OCI-LY3 (cell line): ENCODE measurements at regions not wholly inside any gene's neighbourhood (a gene's known extent, or its start where the extent isn't known, plus 50 kb on each side); places are given as distances from the start of the nearest gene placed in this dataset.

ENCODE experiments used
- CTCF ChIP-seq: fragments of 200-600, 300-600 bp; sonication (generic); IDR thresholded peaks from 2 replicates; pipeline ENCODE4 v1.5.1; 2014; ENCODE audit warnings: antibody characterized with exemption, low read length, low read depth
- EZH2phosphoT487 ChIP-seq: fragments of 200-600 bp; shearing (Covaris generic); IDR thresholded peaks from 2 replicates; pipeline ENCODE4 v1.6.1; 2018; ENCODE audit warnings: antibody characterized with exemption, mixed run types, low read depth

- no peak for TF ChIP-seq CTCF
- no peak for TF ChIP-seq EZH2phosphoT487
Measured at GRCh38 chr3:194009019-194009418, 126.9 kb upstream of the HES1 start.
